Uterus (tissue), 2 donors: ENCODE measurements at regions not wholly inside any gene's neighbourhood (a gene's known extent, or its start where the extent isn't known, plus 50 kb on each side); places are given as distances from the start of the nearest gene placed in this dataset.

Source experiments
- POLR2A ChIP-seq, 2 donors: fragments of 450-650 bp; IDR thresholded peaks; one replicate each; pipeline ENCODE4 v1.6.1; 2016; ENCODE audit warnings: antibody characterized with exemption in 2 of 2, mild to moderate bottlenecking in 1 of 2, moderate library complexity in 1 of 2
- TF ChIP-seq, protein P1 (sequence below), 4 experiments: fragments of 200-600 bp in 2 of 4; fragments of 450-650 bp in 2 of 4; sonication (generic) in 2 of 4; IDR thresholded peaks; one replicate each; pipeline ENCODE4 v1.5.1; 2016 to 2019; ENCODE audit warnings: antibody characterized with exemption in 4 of 4, mild to moderate bottlenecking in 2 of 4, moderate library complexity in 1 of 4

DNA sequence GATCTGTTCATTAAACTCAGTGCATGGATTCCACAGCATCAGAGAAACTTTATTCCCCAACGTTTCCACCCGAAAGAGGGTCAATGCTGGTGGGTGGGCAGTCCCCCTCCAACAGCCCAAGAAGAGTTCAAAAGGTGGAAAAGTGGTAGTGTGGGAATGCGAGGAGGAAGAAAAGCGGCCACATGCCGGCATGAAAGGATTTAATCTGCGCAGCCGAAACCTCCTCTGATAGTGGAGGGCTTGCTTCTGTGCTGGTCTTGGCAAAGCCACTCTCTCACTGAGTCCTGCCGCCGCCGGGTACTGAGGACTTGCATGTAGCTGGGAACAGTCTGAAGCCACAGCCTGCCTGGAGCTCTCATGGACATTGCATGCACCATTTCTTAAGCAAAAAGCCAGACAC is 136.2 kb upstream of the ZNF536 start:
- TF ChIP-seq POLR2A (IDR thresholded peaks at IDR 0.05): no peak
- TF ChIP-seq, protein P1, sequence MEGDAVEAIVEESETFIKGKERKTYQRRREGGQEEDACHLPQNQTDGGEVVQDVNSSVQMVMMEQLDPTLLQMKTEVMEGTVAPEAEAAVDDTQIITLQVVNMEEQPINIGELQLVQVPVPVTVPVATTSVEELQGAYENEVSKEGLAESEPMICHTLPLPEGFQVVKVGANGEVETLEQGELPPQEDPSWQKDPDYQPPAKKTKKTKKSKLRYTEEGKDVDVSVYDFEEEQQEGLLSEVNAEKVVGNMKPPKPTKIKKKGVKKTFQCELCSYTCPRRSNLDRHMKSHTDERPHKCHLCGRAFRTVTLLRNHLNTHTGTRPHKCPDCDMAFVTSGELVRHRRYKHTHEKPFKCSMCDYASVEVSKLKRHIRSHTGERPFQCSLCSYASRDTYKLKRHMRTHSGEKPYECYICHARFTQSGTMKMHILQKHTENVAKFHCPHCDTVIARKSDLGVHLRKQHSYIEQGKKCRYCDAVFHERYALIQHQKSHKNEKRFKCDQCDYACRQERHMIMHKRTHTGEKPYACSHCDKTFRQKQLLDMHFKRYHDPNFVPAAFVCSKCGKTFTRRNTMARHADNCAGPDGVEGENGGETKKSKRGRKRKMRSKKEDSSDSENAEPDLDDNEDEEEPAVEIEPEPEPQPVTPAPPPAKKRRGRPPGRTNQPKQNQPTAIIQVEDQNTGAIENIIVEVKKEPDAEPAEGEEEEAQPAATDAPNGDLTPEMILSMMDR (IDR thresholded peaks at IDR 0.05): no peak
